Testis (tissue), 2 donors: ENCODE measurements at regions not wholly inside any gene's neighbourhood (a gene's known extent, or its start where the extent isn't known, plus 50 kb on each side); places are given as distances from the start of the nearest gene placed in this dataset.

Source experiments
- CTCF ChIP-seq, 3 experiments: fragments of 450-650 bp in 2 of 3; fragments of 200-600 bp in 1 of 3; sonication (generic) in 1 of 3; IDR thresholded peaks; one replicate each; pipeline ENCODE4 v1.5.1; 2016 to 2019; ENCODE audit warnings: antibody characterized with exemption in 3 of 3, mild to moderate bottlenecking in 2 of 3, moderate library complexity in 1 of 3
- POLR2A ChIP-seq: fragments of 450-650 bp; IDR thresholded peaks from one replicate; pipeline ENCODE4 v1.6.1; 2017; ENCODE audit warnings: antibody characterized with exemption, mild to moderate bottlenecking, moderate library complexity

DNA sequence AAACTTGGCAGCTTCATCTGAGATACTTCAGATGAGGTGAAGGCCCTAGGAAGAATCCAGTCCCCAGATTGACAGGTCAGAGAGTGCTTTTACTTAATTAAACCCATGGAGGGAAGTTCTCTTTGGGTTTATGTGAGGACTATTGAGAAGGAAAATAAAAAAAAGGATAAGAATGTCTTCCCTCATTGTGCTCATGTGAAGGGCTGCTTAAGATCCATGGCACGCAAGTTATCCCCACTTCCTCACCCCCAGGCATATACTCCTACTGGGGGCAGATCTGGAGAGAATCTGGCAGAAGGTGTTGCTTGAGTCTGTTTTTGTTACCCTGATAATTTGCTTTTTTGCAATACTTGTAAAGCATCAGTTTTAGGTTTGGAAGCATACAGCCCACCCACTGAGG lies 322.9 kb upstream of the TFAP2D start:
- TF ChIP-seq CTCF (IDR thresholded peaks at IDR 0.05) = no peak
- no peak for TF ChIP-seq POLR2A
